Right kidney (tissue), 1 donor: ENCODE measurements at regions not wholly inside any gene's neighbourhood (a gene's known extent, or its start where the extent isn't known, plus 50 kb on each side); places are given as distances from the start of the nearest gene placed in this dataset.
"Not testable (repeated sequence)": the region's sequence is repeated elsewhere in the genome, so short reads cannot be mapped to it uniquely, and the experiment has no call there.

ENCODE experiments used
- DNase-seq: peaks from one replicate; pipeline ENCODE4 v3.0.0-alpha.2; 2016

- no peak for DNase-seq
These were observed 484.7 kb downstream of the DACH1 start for GRCh38 chr13:71382285-71382684.

DNA sequence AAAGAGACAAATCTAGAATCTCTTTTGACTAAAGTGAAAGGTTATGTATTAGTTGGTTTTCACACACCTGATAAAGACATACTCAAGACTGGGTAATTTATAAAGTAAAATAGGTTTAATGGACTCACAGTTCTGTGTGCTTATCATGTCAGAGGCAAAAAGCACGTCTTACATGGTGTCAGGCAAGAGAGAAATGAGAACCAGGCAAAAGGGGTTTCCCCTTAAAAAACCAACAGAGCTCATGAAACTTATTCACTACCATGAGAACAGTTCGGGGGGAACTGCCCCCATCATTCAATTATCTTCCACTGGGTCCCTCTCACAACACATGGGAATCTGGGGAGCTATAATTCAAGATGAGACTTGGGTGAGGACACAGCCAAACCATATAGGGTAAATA is 486.8 kb downstream of the DACH1 start:
- DNase-seq, result no peak

DNA sequence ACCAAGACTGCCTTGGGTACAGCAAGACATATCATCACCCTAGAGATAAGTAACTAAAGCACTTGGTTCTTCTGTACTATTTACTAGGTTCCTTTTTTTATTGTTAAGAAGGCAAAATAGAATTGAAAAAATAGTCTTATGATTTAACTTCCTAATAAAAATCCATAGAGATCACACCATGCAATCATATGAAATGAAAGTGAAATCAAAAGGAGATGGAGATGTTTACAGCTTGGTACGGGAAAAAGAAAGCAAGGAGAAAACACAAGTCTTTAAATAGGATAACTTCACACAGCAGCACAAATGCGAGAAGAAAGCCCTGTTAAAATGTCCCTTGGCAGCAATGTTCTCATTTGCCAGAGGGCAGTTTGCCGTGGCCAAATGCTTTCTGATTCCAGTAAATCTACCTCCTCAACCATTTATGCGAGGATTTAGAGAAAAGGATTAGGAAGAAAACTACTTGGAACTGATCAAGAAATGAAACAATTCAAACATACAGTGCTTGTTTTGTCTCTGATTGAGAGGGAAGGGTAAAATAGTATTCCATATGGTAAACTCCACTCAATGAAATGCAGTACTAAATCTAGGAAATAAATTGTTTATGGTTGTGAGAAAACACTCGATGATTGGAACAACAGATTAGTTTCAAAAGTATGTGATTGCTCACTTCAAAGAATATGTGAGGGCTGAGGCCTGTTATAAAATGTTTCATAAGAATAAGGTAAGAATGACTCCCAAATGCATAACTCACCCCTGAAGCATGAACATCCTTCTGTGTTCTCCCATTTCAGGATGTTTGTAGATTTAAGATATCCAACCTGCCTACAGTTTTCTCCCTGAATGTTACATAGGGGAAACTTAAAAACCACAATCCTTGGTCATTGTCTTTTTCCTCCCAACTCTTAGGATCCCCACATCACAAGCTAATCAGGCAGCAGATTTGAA is 487.8 kb downstream of the DACH1 start:
- DNase-seq, result no peak

- DNase-seq, result no peak
These were observed 492.4 kb downstream of the DACH1 start for GRCh38 chr13:71374471-71375049.

DNA sequence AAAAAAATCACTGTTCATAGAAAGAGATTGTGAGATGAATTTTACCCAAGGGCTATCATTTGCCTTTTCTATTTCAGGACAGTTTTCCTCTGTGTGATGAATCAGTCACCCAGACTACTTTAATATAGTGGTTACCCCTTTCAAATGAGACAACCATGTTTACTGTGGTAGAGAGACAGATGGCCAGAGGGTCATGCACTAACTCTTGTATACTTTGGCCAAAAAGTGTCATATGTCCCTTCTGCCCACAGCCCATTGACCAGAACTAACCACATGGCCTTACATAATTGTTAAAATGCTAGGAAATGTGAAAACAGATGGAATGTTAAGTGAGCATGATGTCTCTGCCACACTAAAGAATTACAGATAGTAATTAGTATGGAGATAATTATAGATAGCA is 498.7 kb downstream of the DACH1 start:
- no peak for DNase-seq

DNA sequence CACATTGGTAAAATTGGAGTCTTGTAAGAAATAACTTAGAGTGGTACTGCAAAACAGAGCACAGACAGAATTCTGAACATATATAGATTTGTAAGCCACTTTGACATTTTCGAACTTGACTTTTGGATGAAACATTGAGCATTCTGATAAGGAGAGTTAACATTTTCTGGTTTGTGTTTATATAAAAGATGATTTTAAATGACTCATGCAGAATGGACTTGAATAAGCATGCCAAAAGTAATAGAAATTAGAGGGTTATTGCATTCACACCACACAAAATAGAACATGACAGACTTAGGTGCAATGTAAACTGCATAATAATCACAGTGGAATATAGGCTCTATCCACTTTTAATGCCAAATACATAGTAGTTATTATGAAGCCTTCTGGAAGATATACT is 507.0 kb downstream of the DACH1 start:
- no peak for DNase-seq

DNA sequence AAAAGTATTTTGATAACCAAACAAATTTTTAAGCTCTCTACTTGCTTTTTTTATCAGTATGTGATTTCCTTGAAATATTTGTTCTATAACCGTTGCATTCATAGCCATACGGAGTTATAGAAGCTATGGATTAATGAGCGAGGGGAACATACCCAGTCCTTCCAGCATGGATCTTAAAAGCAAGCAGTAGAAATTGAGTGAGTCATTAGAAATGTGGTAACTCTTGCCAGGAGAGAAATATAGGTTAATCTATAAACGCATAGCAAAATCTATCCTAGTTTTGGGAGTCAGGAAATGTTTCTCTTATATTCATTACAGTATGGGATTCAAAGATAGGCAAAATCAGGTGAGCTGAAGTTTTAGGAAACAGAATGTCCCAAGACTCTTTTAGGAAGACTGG is 507.4 kb downstream of the DACH1 start:
- DNase-seq, result no peak

DNA sequence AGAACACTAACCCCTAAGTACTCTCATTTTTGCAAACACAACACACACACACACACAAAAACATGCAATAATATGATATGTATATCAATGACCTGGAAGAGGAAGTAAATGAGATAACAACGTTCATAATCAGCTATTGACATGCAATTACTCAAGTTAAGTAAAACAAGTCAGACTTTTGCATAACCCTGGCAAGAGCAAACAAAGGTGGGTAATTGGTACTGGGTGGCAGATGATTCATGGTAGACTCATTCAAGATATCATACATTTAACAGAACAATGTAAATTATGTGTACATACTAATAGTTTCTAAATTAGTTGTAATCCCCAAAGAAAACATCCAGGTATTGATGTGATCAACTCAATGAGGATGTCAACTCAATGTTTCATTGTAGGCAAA is 508.8 kb downstream of the DACH1 start:
- no peak for DNase-seq

DNA sequence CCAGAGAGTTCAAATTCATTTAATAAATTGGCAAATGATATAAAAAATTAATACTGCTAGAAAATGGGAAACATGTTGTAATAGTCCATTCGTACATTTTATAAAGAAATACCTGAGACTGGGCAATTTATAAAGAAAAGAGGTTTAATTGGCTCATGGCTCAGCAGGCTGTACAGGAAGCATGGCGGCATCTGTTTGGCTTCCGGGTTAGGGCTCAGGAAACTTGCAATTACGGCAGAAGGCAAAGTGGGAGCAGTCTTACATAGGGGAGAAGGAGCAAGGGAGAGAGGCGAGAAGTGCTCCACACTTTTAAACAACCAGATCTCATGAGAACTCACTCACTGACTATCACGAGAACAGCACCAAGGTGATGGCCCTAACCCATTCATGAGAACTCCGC is 512.0 kb downstream of the DACH1 start:
- no peak for DNase-seq

GRCh38 chr13:71350886-71351285 is 516.1 kb downstream of the DACH1 start:
- no peak for DNase-seq

DNA sequence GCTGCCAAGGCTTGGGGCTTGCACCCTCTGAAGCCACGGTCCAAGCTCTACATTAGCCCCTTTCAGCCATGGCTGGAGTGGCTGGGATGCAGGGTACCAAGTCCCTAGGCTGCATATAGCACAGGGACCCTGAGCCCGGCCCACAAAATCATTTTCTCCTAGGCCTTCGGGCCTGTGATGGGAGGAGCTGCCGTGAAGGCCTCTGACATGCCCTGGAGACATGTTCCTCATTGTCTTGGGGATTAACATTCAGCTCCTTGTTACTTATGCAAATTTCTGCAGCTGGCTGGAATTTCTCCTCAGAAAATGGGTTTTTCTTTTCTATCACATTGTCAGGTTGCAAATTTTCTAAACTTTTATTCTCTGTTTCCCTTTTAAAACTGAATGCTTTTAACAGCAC is 521.1 kb downstream of the DACH1 start:
- not testable (repeated sequence) for DNase-seq

DNA sequence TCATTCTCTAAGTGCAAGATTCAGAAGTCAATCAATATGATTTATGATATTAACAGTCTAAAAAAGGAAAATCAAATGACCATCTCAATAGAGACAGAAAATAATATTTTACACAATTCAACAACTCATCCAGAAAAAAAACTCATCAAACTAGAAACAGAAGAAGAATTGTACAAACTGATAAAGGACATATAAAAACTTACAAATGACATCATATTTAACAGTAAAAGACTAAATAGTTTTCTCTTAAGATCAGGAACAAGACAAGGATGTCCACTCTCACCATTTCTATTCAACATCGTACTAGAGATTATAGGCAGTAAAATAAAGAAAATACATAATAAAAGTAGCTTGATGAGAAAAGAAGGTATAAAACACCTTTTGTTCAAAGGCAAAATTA is 527.3 kb downstream of the DACH1 start:
- DNase-seq, result no peak

- no peak for DNase-seq
These were observed 528.0 kb downstream of the DACH1 start for GRCh38 chr13:71339005-71339404.

DNA sequence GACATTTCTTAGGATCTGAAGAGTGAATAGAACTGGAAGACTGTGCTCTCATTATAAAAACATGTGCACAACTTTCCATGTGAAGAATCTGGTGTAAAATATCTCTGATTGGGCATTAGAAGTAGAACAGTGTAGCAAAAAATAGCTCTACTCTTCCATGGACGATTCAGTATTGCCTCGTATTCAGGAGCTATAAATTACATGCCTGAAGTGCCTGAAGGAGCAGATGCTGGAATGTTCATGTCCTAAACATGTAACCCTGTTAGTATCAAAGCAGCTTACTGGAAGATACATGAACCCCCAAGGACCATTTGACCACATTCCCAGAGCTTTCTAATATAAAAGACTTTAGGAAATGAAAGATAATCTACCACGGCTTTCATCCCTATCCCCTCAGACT is 528.9 kb downstream of the DACH1 start:
- no peak for DNase-seq

DNA sequence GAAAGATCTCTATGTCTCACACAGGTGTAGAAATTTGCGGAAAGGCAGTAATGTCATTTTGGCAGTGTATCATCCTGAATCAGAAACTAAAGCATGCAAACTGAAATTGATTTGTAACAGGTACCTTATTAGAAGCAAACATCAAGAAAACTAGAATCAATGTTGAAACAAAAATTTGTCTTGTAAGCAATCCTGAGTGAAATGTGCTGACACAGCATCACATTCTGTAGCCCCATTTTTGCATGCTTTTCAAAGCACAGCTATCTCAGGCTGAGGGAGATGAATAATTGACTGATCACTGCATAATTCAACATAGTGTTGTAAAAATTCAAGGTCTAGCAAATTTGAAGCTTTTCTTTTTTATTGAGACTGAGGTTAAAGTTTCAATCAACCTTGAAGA is 539.7 kb downstream of the DACH1 start:
- no peak for DNase-seq

DNA sequence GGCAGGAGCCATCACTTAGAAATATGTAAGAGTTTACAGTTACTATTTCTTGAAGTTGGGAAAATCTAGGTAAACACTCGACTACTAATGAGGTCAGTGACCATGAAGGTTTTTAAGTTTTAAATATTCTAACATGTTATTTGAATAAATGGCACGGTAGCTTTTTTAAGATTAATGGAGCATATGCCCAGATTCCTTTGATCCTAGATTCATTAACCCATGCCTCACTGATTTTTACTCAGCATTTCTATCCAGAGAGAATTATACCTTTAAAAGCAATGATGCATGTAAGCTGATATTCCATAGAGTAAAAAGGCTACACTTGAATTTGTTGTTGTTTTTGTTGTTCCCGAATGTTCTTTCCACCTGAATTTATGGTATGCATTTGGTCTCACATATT is 541.4 kb downstream of the DACH1 start:
- DNase-seq, result no peak

DNA sequence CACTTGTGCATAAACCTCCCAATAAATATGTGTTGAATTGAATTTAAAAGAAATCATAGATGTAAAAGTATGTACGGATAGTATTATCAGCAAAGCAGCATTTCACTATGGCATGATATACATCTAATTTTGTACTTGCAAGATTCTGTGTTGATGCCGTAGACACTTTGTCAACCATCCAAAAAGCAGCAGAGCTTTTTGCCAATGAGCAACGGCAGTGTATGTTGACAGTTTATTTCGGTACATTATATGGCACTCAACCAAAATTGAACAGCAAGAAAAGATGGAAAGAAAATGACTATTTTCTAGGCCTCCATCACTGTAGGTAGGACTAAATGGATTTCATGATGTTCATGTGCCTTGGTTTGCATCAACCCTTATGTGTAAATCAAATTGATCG is 543.7 kb downstream of the DACH1 start:
- no peak for DNase-seq

GRCh38 chr13:71320452-71320851 is 546.6 kb downstream of the DACH1 start:
- DNase-seq, result no peak

DNA sequence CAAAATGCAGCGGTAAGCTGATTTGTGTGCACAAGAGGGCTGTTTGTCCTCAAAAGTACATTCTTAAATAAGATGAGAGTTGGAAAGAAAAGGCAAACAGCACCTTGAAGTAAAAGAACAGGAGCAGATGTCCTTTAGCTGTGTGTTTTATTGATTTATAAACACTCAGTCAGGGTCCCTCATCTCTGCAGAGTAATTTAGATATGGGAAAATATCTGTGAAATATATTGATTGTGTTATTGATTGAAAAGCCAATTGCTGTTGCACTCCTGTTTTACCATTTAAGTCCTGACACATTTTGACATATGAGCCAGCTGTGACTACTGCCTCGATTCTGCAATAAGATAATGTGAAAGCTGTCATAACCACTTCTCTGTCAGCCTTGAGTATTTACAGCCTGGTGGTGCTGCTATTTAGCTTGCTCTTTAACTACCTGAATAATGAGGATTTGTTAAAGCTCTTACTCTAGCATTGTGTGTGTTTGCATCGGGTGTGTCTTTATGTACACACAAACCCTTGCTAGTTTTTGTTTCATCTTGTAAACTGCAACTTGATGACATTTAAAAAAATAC is 550.1 kb downstream of the DACH1 start:
- DNase-seq, result no peak

DNA sequence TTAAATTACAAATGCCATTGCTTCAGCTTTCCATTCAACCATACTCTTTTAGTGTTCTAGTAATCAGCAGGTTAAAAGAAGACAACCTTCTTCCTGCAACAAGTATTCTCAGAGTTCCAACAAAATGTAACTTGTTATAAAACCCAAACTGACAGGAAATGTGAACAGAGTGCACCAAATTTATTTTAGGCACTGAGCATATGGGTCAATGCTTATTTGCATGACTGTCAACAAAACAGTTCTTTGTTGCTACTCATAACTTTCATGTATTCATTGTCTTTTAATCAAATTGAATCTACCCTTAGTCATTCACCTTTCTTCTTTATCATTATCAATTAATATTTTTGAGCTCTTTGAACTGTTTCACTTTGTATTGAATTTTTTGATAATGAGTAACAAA is 554.1 kb downstream of the DACH1 start:
- no peak for DNase-seq

DNA sequence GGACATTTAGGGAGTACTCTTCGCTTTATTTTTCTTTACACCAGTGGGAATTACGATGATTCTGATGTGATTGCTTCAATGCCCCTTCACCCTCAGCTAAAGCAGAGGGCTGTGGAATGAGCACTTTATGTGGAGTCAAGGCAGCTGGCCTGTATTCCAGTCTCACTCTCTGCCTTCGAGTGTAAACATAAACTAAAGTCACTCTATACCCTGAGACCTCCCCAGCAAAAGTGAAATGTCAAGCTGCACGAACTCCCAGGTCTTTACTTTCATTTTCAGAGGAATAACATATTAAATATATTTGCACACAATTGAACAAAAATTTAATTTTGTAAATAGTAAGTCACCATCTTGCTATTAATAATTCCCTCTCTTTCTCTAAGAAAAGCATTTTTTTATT is 557.1 kb downstream of the DACH1 start:
- no peak for DNase-seq

DNA sequence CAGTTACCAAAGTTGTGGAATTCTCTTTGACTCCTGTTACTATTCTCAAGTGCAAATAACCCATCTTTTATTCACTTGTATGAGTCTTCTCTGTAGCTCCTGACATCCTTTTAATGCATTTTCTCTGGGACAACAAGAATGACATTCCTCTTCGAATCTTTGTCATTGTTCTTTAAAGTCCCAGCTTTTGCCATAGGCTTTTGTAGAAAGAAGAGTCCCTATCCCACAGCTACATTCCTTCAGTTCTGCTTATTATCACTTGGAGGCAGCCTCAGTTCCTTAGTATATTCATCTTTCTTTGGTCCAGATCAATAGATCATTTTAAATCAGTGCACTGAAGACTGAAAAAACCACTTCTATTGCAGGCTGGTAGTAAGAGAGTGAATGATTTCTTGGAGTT is 560.2 kb downstream of the DACH1 start:
- no peak for DNase-seq

DNA sequence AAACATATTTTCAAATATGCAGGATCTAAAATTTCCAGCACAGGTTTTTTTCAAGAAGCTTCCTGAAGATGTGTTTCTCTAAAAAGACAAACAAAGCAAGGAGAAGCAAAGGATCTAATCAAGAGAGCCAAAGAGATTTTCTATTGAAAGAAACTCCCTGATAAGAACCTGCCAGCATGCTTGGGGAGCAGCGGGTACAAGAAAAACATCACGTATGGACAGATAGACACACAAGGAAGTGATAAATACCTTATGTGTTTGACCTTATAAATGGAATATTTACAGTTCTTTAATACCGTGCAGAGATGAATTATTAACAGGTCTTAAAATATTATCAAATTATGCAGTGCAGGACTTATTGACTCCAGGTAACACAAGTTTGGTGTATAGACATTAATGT is 562.1 kb downstream of the DACH1 start:
- no peak for DNase-seq

- DNase-seq, result no peak
These were observed 563.9 kb downstream of the DACH1 start for GRCh38 chr13:71303144-71303543.
